ENCODE measurements at regions not wholly inside any gene's neighbourhood (a gene's known extent, or its start where the extent isn't known, plus 50 kb on each side); places are given as distances from the start of the nearest gene placed in this dataset.

GRCh38 chr9:31608881-31609280 lies 775.6 kb upstream of the ACO1 start:
- no peak overlapping the region for H2BK5ac ChIP-seq (ENCODE audit: insufficient read length, low read length)
- H3K4me2 ChIP-seq (ENCODE audit: insufficient read depth, insufficient read length, low read length), result no peak overlapping the region
- H3K27ac Mint-ChIP-seq, result no peak overlapping the region
- no peaks in the 10 kb centered on the region for H3K23me2 ChIP-seq (ENCODE audit: insufficient read length, low read depth, low read length, poor library complexity, severe bottlenecking)
- H3K9ac ChIP-seq (ENCODE audit: extremely low read depth, insufficient read length, low read length), result no peak overlapping the region
- no peak for DNase-seq
- H3K4me1 ChIP-seq (ENCODE audit: insufficient read depth, low read length), result no peaks in the 10 kb centered on the region
- H3K4ac ChIP-seq (ENCODE audit: low read depth, low read length), result no peak overlapping the region
- no peaks in the 10 kb centered on the region for H4K20me1 ChIP-seq (ENCODE audit: control insufficient read depth, insufficient read depth, insufficient read length)
- no peaks in the 10 kb centered on the region for H3K36me3 Mint-ChIP-seq (ENCODE audit: insufficient read depth in 1 of 3, low read depth in 3 of 3)
- H3T11ph ChIP-seq (ENCODE audit: low read length), result no peak overlapping the region
- TF ChIP-seq, protein P1, sequence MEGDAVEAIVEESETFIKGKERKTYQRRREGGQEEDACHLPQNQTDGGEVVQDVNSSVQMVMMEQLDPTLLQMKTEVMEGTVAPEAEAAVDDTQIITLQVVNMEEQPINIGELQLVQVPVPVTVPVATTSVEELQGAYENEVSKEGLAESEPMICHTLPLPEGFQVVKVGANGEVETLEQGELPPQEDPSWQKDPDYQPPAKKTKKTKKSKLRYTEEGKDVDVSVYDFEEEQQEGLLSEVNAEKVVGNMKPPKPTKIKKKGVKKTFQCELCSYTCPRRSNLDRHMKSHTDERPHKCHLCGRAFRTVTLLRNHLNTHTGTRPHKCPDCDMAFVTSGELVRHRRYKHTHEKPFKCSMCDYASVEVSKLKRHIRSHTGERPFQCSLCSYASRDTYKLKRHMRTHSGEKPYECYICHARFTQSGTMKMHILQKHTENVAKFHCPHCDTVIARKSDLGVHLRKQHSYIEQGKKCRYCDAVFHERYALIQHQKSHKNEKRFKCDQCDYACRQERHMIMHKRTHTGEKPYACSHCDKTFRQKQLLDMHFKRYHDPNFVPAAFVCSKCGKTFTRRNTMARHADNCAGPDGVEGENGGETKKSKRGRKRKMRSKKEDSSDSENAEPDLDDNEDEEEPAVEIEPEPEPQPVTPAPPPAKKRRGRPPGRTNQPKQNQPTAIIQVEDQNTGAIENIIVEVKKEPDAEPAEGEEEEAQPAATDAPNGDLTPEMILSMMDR (conservative IDR thresholded peaks at IDR 0.05), result no peak
- no peak overlapping the region for H3K56ac ChIP-seq (ENCODE audit: insufficient read length, low read depth, low read length)
- no CpG with 5 or more reads among the region's 1 CpG for WGBS (ENCODE audit: extremely low coverage, insufficient read length, low lambda C conversion rate)
- no peak overlapping the region for H2BK120ac ChIP-seq (ENCODE audit: low read depth, low read length, poor library complexity, severe bottlenecking)
- no peak overlapping the region for H2BK15ac ChIP-seq (ENCODE audit: low read depth, low read length)
- H3K27me3 ChIP-seq (ENCODE audit: insufficient read depth, low read length), result no peaks in the 10 kb centered on the region
- H3K4me1 Mint-ChIP-seq, result peaks cover 6 to 12% of the 10 kb centered on the region in 2 experiments
- H3K4me3 Mint-ChIP-seq, result no peak overlapping the region
- H3K23ac ChIP-seq (ENCODE audit: insufficient read length, low read depth, low read length), result no peak overlapping the region
- no peaks in the 10 kb centered on the region for H3K27me3 Mint-ChIP-seq (ENCODE audit: low read depth)
- no peaks in the 10 kb centered on the region for H3K9me3 ChIP-seq (ENCODE audit: control insufficient read depth, low read depth, low read length)
- no peak overlapping the region for H2AFZ ChIP-seq (ENCODE audit: low read length)
- no peak overlapping the region for H3K14ac ChIP-seq (ENCODE audit: insufficient read depth, low read length)
- H4K91ac ChIP-seq (ENCODE audit: insufficient read length, low read depth, low read length), result no peak overlapping the region
- no peak overlapping the region for H4K5ac ChIP-seq (ENCODE audit: insufficient read length, low read depth, low read length)
- no peaks in the 10 kb centered on the region for H3K79me1 ChIP-seq (ENCODE audit: insufficient read depth, low read depth, low read length, poor library complexity, severe bottlenecking)
- H2BK12ac ChIP-seq (ENCODE audit: insufficient read length, low read depth, low read length), result no peak overlapping the region
- no peak overlapping the region for H2AK5ac ChIP-seq (ENCODE audit: insufficient read length, low read length)
- H3K27ac ChIP-seq (ENCODE audit: insufficient read length, low read depth, low read length), result no peak overlapping the region
- no peaks in the 10 kb centered on the region for H3K79me2 ChIP-seq (ENCODE audit: insufficient read depth, low read length)
- no peak overlapping the region for H2BK20ac ChIP-seq (ENCODE audit: low read depth, low read length, poor library complexity, severe bottlenecking)
- no peaks in the 10 kb centered on the region for H3K9me3 Mint-ChIP-seq
- no peak overlapping the region for H4K8ac ChIP-seq (replicated peaks; ENCODE audit: insufficient read length, low read depth, low read length)
- no peak overlapping the region for H3K18ac ChIP-seq (ENCODE audit: insufficient read length, low read depth, low read length)

Data from H9 (cell line).